MCF 10A (cell line): ENCODE measurements at regions not wholly inside any gene's neighbourhood (a gene's known extent, or its start where the extent isn't known, plus 50 kb on each side); places are given as distances from the start of the nearest gene placed in this dataset.

Source experiments
- BruUV-seq: library from RNA; stranded (reverse); fragments of 400-500 nt; replicated peaks from 2 replicates; lab custom pipeline; 2021; lab: Mats Ljungman, UMichigan
- CTCF ChIA-PET: fragments of 300-600 bp; sonication (Branson Sonifier 250); formaldehyde crosslinking; extraction: SDS; loops from one replicate; lab custom pipeline; 2021; ENCODE audit warnings: antibody characterized with exemption, inconsistent platforms; lab: Yijun Ruan, JAX
- POLR2A ChIA-PET: fragments of 300-600, 350-650 bp; sonication (Branson Sonifier 250); formaldehyde crosslinking; extraction: SDS; loops from one replicate; lab custom pipeline; 2020; ENCODE audit warnings: antibody characterized with exemption, inconsistent platforms; lab: Yijun Ruan, JAX
- DNase-seq: peaks from one replicate; pipeline ENCODE4 v3.0.0-alpha.2; 2018; ENCODE audit not compliant: unreplicated experiment
- H3K27ac Mint-ChIP-seq: one replicate; pipeline ENCODE4 v1.8.0; 2022; ENCODE audit warnings: mild to moderate bottlenecking, low read depth, mixed read lengths; ENCODE audit not compliant: unreplicated experiment
- H3K27me3 Mint-ChIP-seq: one replicate; pipeline ENCODE4 v1.8.0; 2022; ENCODE audit warnings: mixed read lengths; ENCODE audit not compliant: insufficient read depth, unreplicated experiment
- H3K36me3 Mint-ChIP-seq: one replicate; pipeline ENCODE4 v1.8.0; 2022; ENCODE audit warnings: mild to moderate bottlenecking, moderate library complexity, mixed read lengths; ENCODE audit not compliant: insufficient read depth, unreplicated experiment
- H3K4me1 Mint-ChIP-seq: one replicate; pipeline ENCODE4 v1.8.0; 2022; ENCODE audit warnings: mixed read lengths; ENCODE audit not compliant: insufficient read depth, unreplicated experiment
- H3K4me3 Mint-ChIP-seq: one replicate; pipeline ENCODE4 v1.8.0; 2022; ENCODE audit warnings: mild to moderate bottlenecking, moderate library complexity, mixed read lengths; ENCODE audit not compliant: unreplicated experiment
- H3K9me3 Mint-ChIP-seq: one replicate; pipeline ENCODE4 v1.8.0; 2022; ENCODE audit warnings: mixed read lengths; ENCODE audit not compliant: unreplicated experiment
- intact Hi-C: fragments of 100-400 bp; cut with micrococcal nuclease; formaldehyde crosslinking; loops from 2 replicates; pipeline ENCODE4 v1.14.1; 2022
- TF ChIP-seq, protein P1 (sequence below): fragments of 200-600 bp; IDR thresholded peaks from one replicate; pipeline ENCODE4 v1.8.0; 2022; ENCODE audit warnings: antibody characterized with exemption, mild to moderate bottlenecking; ENCODE audit not compliant: unreplicated experiment

DNA sequence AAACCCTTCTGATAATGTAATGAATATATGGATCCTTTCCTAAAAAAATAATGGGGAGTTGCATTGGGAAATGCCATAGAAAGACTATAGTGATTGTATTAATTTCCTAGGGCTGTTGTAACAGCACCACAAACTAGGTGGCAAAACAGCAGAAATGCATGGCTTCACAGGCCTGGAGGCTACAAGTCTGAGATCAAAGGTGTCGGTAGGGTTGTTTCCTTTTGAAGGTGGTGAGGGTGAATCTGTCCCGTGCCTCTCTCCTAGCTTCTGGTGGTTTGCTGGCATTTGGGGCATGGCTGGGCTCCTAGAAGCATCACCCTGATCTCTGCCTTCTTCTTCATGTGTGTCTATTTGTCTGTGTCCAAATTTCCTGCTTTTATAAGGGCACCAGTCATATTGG, 149.7 kb downstream of the INHBB start:
- CTCF ChIA-PET, result no interaction called here
- intact Hi-C loops, result no loop called here
- no TSS peak for BruUV-seq
- Mint-ChIP-seq H3K4me1 (peaks cover 5% of the 10 kb centered on the region), H3K4me3 (no peak overlapping the region), H3K27me3 (no peaks in the 10 kb centered on the region), H3K27ac (no peak overlapping the region), H3K36me3 (no peaks in the 10 kb centered on the region), H3K9me3 (no peaks in the 10 kb centered on the region)
- POLR2A ChIA-PET, result no interaction called here
- TF ChIP-seq, protein P1, sequence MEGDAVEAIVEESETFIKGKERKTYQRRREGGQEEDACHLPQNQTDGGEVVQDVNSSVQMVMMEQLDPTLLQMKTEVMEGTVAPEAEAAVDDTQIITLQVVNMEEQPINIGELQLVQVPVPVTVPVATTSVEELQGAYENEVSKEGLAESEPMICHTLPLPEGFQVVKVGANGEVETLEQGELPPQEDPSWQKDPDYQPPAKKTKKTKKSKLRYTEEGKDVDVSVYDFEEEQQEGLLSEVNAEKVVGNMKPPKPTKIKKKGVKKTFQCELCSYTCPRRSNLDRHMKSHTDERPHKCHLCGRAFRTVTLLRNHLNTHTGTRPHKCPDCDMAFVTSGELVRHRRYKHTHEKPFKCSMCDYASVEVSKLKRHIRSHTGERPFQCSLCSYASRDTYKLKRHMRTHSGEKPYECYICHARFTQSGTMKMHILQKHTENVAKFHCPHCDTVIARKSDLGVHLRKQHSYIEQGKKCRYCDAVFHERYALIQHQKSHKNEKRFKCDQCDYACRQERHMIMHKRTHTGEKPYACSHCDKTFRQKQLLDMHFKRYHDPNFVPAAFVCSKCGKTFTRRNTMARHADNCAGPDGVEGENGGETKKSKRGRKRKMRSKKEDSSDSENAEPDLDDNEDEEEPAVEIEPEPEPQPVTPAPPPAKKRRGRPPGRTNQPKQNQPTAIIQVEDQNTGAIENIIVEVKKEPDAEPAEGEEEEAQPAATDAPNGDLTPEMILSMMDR, result no peak
- DNase-seq, result no peak

DNA sequence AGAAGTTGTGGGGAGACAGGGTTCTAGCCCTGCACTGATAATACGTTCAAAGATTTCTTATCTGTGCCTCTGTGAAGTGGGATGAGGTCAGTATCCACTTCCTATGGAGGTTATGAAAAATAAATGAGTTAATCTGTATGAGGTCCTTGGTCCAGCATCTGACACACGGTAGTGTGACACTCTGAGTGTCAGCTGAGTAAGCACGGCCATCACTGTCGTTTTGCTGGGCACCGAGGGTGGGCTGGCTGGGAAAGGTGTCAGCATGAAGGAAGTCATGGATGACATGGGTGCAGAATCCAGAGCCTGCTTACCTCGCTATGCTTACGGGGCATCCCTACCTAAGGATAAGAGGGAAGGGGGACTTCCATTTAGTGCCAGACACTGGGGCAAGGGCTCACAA, 150.3 kb downstream of the INHBB start:
- intact Hi-C loops, result no loop called here
- peaks cover 5% of the 10 kb centered on the region for H3K4me1 Mint-ChIP-seq
- no peaks in the 10 kb centered on the region for H3K27me3 Mint-ChIP-seq
- no peak overlapping the region for H3K27ac Mint-ChIP-seq
- H3K9me3 Mint-ChIP-seq, result no peaks in the 10 kb centered on the region
- no peak for DNase-seq
- no peak overlapping the region for H3K4me3 Mint-ChIP-seq
- no TSS peak for BruUV-seq
- TF ChIP-seq, protein P1, result no peak
- ChIA-PET CTCF (no interaction called here), POLR2A (no interaction called here)
- no peaks in the 10 kb centered on the region for H3K36me3 Mint-ChIP-seq

DNA sequence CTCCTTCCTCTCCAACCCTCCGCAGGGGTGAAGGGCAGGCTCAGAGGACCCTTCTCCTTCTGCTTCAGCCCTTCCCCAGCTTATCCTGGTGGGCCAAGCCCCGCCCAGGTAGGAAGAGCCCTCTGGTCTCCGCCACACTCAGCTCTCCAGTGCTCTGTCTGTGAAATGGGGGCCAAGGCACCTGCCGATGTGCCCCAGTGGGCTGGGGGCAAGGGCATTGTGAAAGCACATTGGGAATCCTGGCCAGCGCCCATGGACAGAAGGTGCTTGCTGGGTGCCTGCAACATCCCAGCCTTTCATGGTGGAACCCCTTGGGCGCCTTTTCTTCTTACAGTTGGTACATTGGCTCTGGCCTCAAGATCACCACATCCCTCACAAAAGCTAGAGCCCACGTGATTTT, 150.8 kb downstream of the INHBB start:
- BruUV-seq, result no TSS peak

DNA sequence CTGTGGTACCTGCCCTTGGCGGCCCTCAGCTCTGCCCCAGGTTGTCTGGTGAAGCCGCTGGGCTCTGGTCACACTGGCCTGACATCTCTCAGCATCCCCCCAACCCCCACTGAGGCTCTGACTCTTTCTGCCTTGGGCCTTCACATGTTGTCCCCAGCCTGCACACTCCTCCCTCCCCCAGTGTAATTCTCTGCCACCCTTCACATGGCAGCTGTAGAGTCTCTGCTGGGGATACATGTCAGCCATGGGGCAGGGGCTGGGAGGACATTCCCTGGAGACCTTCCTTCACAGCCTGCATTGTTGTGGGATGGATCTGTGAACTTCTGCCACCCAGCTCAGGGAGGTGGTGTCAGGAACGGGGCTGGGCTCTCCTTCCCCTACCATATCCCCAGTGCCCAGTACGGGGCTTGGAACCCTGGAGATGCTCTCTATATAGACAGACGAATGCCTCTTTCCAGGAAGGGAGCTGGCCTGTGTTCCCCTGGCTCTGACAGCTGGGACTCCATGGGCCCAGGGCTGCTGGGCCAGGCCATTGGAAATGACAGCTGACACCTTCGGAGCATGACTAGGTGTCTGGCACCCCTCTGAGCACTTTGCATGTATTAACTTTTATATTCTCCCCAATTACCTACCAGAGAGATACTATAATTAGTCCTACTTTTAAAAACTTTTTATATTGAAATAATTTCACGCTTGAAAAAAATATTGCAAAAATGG, 151.5 kb downstream of the INHBB start:
- H3K9me3 Mint-ChIP-seq, result no peaks in the 10 kb centered on the region
- H3K4me1 Mint-ChIP-seq, result peaks cover 5% of the 10 kb centered on the region
- H3K4me3 Mint-ChIP-seq, result no peak overlapping the region
- DNase-seq, result no peak
- no peaks in the 10 kb centered on the region for H3K36me3 Mint-ChIP-seq
- H3K27ac Mint-ChIP-seq, result no peak overlapping the region
- ChIA-PET POLR2A (interaction anchor here (0.7 kb wide), 1 partner anchor 751 kb away, joined by 3 read pairs; no protein-coding TSS in a partner anchor), CTCF (interaction anchor here (1.0 kb wide), 1 partner anchor 10 kb away, joined by 3 read pairs; no protein-coding TSS in a partner anchor)
- TF ChIP-seq, protein P1, result no peak
- H3K27me3 Mint-ChIP-seq, result no peaks in the 10 kb centered on the region
- no TSS peak for BruUV-seq
- intact Hi-C loops, result no loop called here

More for the DNA sequence above, 150.8 kb downstream of the INHBB start:
- Mint-ChIP-seq H3K4me3 (no peak overlapping the region), H3K27ac (no peak overlapping the region), H3K36me3 (no peaks in the 10 kb centered on the region), H3K27me3 (no peaks in the 10 kb centered on the region), H3K9me3 (no peaks in the 10 kb centered on the region), H3K4me1 (peaks cover 5% of the 10 kb centered on the region)
- intact Hi-C loops, result no loop called here
- CTCF ChIA-PET, result interaction anchor here (0.5 kb wide), 1 partner anchor 594 kb away, joined by 3 read pairs; no protein-coding TSS in a partner anchor
- DNase-seq, result no peak
- POLR2A ChIA-PET, result no interaction called here
- TF ChIP-seq, protein P1, result no peak
